ENCODE measurements at regions not wholly inside any gene's neighbourhood (a gene's known extent, or its start where the extent isn't known, plus 50 kb on each side); places are given as distances from the start of the nearest gene placed in this dataset.

GRCh38 chr2:66269166-66269565, 165.8 kb upstream of the MEIS1 start:
- DNase-seq (ENCODE audit: low spot score) = peak; percentile 54
- Histone ChIP-seq H3K36me3 (replicated peaks in 1 of 2; ENCODE audit: control insufficient read depth in 1 of 2, insufficient read depth in 2 of 2, low read length in 2 of 2) (no peaks in the 10 kb centered on the region), H4K20me1 (ENCODE audit: insufficient read depth, low read length) (no peaks in the 10 kb centered on the region), H3K27ac (ENCODE audit: extremely low read length, insufficient read depth, low read length) (no peak overlapping the region), H3K9ac (ENCODE audit: insufficient read depth, low read depth, low read length) (no peak overlapping the region), H2AFZ (ENCODE audit: low read length) (no peak overlapping the region), H3K79me2 (ENCODE audit: insufficient read depth, low read length) (no peaks in the 10 kb centered on the region), H3K4me2 (ENCODE audit: low read depth, low read length) (peak overlapping the region; percentile 5; the same call in 1 of the 2 replicates), H3K4me3 (replicated peaks in 1 of 3; ENCODE audit: insufficient read depth in 1 of 3, low read depth in 2 of 3, low read length in 3 of 3) (no peak overlapping the region), H3K4me1 (ENCODE audit: insufficient read depth, low read length) (peaks cover 16% of the 10 kb centered on the region), H3K9me3 (ENCODE audit: low read length) (no peaks in the 10 kb centered on the region), H3K27me3 (ENCODE audit: control insufficient read depth in 1 of 2, insufficient read depth in 2 of 2, low read length in 2 of 2) (no peaks in the 10 kb centered on the region)
- in situ Hi-C loops (cut with HindIII; ENCODE audit: extremely low pct_ligation_motif_present, low pct_unique_long_range_greater_than_20kb) = no loop called here
- FAIRE-seq = no peak
- ChIA-PET POLR2A (no interaction called here), CTCF (ENCODE audit: low intra/inter-chr PET ratio, low total read pairs) (no interaction called here)
- no TSS peak for BruUV-seq (replicated peaks)
- intact Hi-C loops (cut with micrococcal nuclease; ENCODE audit: unreplicated experiment) = no loop called here
- WGBS (ENCODE audit: low lambda C conversion rate) = 54% methylated on average over 1 of the region's 1 CpG
- peak; percentile 78 for ATAC-seq
- TF ChIP-seq NFE2L2 (IDR thresholded peaks at IDR 0.05; ENCODE audit: low read length) = no peak
- no peak for TF ChIP-seq RORA (CRISPR knock-in tag; IDR thresholded peaks at IDR 0.05)
- no peak for TF ChIP-seq HMGA1 (CRISPR knock-in tag; conservative IDR thresholded peaks at IDR 0.05)
- no peak for TF ChIP-seq MIER2 (CRISPR knock-in tag; IDR thresholded peaks at IDR 0.05)
- TF ChIP-seq ARID5B (CRISPR knock-in tag; IDR thresholded peaks at IDR 0.05) = peak; percentile 45; the same call in 1 of the 2 replicates
- TF ChIP-seq HNF4A (CRISPR knock-in tag; IDR thresholded peaks at IDR 0.05) = peak; percentile 50
- no peak for TF ChIP-seq ZFP1 (CRISPR knock-in tag; IDR thresholded peaks at IDR 0.05)
- no peak for TF ChIP-seq CHD4 (IDR thresholded peaks at IDR 0.05; ENCODE audit: borderline replicate concordance, low read length)
- peak; percentile 33; the same call in 1 of the 2 replicates for TF ChIP-seq NCOR1 (IDR thresholded peaks at IDR 0.05; ENCODE audit: borderline replicate concordance, low read length)
- peak; percentile 19; the same call in 1 of the 2 replicates for TF ChIP-seq FOXA3 (CRISPR knock-in tag; IDR thresholded peaks at IDR 0.05)
- TF ChIP-seq ZNF282 (IDR thresholded peaks at IDR 0.05; ENCODE audit: partially characterized antibody) = no peak
- TF ChIP-seq PAXIP1 (CRISPR knock-in tag; conservative IDR thresholded peaks at IDR 0.05) = peak; percentile 26; the same call in 1 of the 2 replicates
- TF ChIP-seq CENPX (CRISPR knock-in tag; IDR thresholded peaks at IDR 0.05) = no peak
- peak; percentile 52; the same call in 1 of the 2 replicates for TF ChIP-seq FOXJ3 (CRISPR knock-in tag; IDR thresholded peaks at IDR 0.05; ENCODE audit: borderline replicate concordance)
- no peak for TF ChIP-seq ZNF7 (CRISPR knock-in tag; IDR thresholded peaks at IDR 0.05)
